Fibroblast of mammary gland (primary cell): ENCODE measurements at regions not wholly inside any gene's neighbourhood (a gene's known extent, or its start where the extent isn't known, plus 50 kb on each side); places are given as distances from the start of the nearest gene placed in this dataset.

Experiments used
- DNase-seq: peaks from one replicate; pipeline ENCODE4 v3.0.0-alpha.2; 2010; ENCODE audit warnings: low read depth
- H3K4me3 ChIP-seq: 2 replicates; pipeline ENCODE4 v1.5.1; 2011; ENCODE audit warnings: low read depth, mild to moderate bottlenecking, low read length, moderate library complexity; ENCODE audit not compliant: control insufficient read depth
- TF ChIP-seq, protein P1 (sequence below): conservative IDR thresholded peaks from 2 replicates; pipeline ENCODE4 v1.5.1; 2011; ENCODE audit warnings: low read depth, low read length, inconsistent platforms; ENCODE audit not compliant: control insufficient read depth, insufficient read depth

DNA sequence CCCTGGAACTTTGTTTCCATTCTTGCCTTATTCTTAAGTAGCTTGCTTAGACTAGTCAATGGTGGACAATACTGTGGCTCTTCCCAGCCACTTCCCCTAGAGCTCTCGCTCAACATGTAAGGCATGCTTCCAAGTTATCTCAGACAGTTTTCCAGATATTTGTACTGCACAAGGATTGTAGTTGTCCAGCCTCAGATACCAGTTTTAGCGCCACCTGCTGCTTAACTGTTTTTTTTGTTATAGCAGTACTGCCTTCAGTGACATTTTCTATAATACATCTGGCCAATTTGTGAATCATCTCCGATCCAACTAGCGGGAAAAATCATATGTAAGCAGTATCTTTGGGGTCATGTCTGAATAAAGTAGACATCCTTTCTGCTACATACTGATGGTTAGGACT is 346.7 kb upstream of the ADGRL4 start:
- H3K4me3 ChIP-seq, result no peak overlapping the region
- peak; percentile 83 for DNase-seq
- TF ChIP-seq, protein P1, sequence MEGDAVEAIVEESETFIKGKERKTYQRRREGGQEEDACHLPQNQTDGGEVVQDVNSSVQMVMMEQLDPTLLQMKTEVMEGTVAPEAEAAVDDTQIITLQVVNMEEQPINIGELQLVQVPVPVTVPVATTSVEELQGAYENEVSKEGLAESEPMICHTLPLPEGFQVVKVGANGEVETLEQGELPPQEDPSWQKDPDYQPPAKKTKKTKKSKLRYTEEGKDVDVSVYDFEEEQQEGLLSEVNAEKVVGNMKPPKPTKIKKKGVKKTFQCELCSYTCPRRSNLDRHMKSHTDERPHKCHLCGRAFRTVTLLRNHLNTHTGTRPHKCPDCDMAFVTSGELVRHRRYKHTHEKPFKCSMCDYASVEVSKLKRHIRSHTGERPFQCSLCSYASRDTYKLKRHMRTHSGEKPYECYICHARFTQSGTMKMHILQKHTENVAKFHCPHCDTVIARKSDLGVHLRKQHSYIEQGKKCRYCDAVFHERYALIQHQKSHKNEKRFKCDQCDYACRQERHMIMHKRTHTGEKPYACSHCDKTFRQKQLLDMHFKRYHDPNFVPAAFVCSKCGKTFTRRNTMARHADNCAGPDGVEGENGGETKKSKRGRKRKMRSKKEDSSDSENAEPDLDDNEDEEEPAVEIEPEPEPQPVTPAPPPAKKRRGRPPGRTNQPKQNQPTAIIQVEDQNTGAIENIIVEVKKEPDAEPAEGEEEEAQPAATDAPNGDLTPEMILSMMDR, result peak; percentile 59

DNA sequence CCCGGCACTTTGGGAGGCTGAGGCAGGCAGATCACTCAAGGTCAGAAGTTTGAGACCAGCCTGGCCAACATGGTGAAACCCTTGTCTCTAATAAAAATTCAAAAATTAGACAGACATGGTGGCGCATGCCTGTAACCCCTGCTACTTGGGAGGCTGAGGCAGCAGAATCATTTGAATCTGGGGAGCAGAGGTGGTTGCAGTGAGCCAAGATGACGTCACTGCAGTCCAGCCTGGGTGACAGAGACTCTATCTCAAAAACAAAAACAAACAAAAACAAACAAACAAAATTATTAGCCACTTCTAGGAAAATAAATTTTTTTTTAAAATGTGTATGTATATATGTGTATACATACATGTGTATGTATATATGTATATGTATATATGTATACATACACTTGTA is 320.3 kb upstream of the ADGRL4 start:
- no peak overlapping the region for H3K4me3 ChIP-seq
- DNase-seq, result no peak
- TF ChIP-seq, protein P1, result no peak

DNA sequence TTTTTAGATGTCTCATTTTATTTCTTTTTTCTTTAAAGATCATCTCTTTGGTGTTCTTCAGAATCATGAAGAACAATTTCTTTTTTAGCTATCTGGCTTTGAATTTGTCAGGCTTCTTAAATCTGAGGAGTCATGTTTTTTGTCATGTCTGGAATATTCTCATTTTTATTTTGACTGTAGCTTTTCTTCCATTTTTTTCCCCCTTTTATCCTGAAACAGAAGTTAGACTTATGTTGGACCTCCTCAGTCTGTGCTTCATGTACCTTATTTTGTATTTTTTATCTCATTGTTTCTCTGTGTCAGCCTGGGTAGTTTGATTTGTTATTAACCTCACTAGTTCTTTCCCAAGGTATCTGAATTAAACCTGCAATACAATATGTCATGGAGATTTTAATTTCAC is 319.2 kb upstream of the ADGRL4 start:
- peak; percentile 5 for DNase-seq
- H3K4me3 ChIP-seq, result no peak overlapping the region
- TF ChIP-seq, protein P1, result no peak

DNA sequence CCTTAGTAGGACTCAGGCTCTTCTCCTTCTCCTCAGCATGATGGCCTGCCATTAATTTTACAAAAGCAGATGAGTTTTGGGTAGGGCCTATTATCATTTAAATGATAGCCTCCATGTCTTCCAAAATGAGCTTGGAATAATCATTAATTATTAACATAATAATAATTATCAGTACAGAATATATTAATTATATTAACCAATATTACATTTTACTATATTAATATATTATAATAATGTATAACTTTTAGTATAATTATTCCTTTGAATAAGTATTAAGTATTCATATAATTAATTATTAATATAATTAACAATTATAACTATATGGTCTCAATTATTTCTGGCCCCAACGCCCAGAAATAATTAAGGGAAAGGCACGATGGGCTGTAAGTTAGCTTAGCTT is 318.6 kb upstream of the ADGRL4 start:
- TF ChIP-seq, protein P1, result no peak
- no peak overlapping the region for H3K4me3 ChIP-seq
- DNase-seq, result no peak

DNA sequence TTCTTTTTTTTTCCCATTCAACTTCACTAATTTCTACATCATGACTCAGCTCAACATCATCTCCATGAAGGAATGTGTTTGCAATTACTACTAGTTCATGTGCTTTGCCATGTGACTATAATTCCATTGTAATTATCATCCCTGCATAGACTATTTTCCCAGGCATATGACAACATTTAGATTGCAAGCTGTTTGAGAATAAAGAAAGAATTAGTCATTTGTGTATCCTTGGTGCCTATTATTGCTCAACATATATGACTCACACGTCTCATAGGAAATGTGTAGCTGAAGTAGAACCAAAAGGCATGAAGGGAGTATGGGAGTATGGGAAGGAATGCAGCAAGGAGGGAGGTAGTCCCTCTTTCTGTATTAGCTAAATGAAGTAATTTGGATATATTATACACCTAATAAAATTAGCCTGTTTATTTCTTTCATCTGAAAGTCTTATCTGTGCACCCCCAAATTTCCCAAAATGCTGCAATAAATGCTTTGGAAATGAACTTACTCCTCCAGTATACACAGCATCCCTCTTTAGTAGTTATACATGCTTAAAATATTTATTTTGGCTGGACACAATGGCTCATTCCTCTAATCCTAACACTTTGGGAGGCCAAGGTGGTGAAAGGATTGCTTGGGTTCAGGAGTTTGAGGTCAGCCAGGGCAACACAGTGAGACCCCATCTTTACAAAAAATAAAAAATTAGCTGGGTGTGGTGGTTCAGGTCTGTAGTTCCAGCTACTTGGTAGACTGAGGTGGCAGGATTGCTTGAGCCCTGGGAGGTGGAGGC is 316.9 kb upstream of the ADGRL4 start:
- TF ChIP-seq, protein P1, result no peak
- H3K4me3 ChIP-seq, result no peak overlapping the region
- DNase-seq, result peak; percentile 100

DNA sequence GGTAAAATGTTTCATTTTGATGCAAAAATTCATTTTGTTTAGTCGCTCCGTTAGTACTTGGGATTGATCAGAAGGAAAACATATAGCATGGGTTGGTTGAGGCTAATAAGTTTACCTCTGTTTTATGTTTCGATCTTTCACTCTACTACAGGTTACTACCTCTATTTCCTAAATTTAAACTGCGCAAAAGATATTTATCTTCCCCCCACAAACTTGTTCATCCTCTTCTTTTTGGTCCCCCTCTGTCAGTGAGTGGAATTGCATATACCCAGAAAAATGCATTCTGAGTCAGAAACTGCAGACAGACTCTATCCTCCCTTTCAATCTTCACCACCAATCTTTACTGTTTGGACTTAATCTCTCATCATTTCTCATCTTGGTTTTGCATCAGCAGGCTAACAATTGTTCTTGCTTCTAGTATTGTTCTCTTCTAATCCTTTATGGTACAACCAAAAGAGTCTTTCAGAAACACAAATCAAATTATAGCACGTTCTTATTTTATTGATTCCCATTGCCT is 316.0 kb upstream of the ADGRL4 start:
- DNase-seq, result peak; percentile 61
- TF ChIP-seq, protein P1, result peak; percentile 35
- H3K4me3 ChIP-seq, result no peak overlapping the region
